HepG2 (cell line): ENCODE measurements at regions not wholly inside any gene's neighbourhood (a gene's known extent, or its start where the extent isn't known, plus 50 kb on each side); places are given as distances from the start of the nearest gene placed in this dataset.
"Not testable (repeated sequence)": the region's sequence is repeated elsewhere in the genome, so short reads cannot be mapped to it uniquely, and the experiment has no call there.

Experiments used
- ATAC-seq: fragments of 200-7000 bp; cut with Tn5 transposase; 3 replicates; pipeline ENCODE4 v1.9.1; 2020; ENCODE audit warnings: mild to moderate bottlenecking, moderate library complexity
- BruUV-seq: library from RNA; stranded (reverse); fragments of 400-500 nt; replicated peaks from 2 replicates; lab custom pipeline; 2021; lab: Mats Ljungman, UMichigan
- CTCF ChIA-PET: fragments of 300-600 bp; formaldehyde crosslinking; extraction: SDS; loops from one replicate; lab custom pipeline; 2021; ENCODE audit warnings: low total read pairs, inconsistent platforms, low intra/inter-chr PET ratio; lab: Yijun Ruan, JAX
- POLR2A ChIA-PET: fragments of 350-600 bp; sonication (Branson Sonifier 250); formaldehyde crosslinking; loops from one replicate; lab custom pipeline; 2020; ENCODE audit warnings: antibody characterized with exemption, inconsistent platforms; lab: Yijun Ruan, JAX
- DNase-seq: peaks from one replicate; pipeline ENCODE4 v3.0.0-alpha.2; 2015; ENCODE audit warnings: low spot score
- FAIRE-seq: peaks from 3 replicates; lab custom pipeline; 2011; peaks lifted over from hg19 to GRCh38; lab: Jason Lieb, UNC
- H2AFZ ChIP-seq: one replicate; pipeline ENCODE4 v1.6.1; 2011; ENCODE audit warnings: low read length, inconsistent platforms
- H3K27ac ChIP-seq: fragments of 300-600 bp; 3 replicates; pipeline ENCODE4 v1.8.0; 2011; ENCODE audit warnings: mixed run types, mild to moderate bottlenecking, mixed read lengths, low read length, inconsistent platforms; ENCODE audit not compliant: insufficient read depth; ENCODE audit errors: extremely low read length
- H3K27me3 ChIP-seq, 2 experiments: fragments of 200-600 bp in 1 of 2; 2 replicates in 1 of 2; 3 replicates in 1 of 2; pipeline versions ENCODE4 v1.6.0 to v1.8.0; 2011; ENCODE audit warnings: low read length in 2 of 2, mild to moderate bottlenecking in 2 of 2, moderate library complexity in 2 of 2, inconsistent platforms in 1 of 2; ENCODE audit not compliant: insufficient read depth in 2 of 2, control insufficient read depth in 1 of 2
- H3K36me3 ChIP-seq, 2 experiments: fragments of 200-600 bp in 1 of 2; replicated peaks in 1 of 2; 2 replicates in 1 of 2; 3 replicates in 1 of 2; pipeline versions ENCODE4 v1.5.1 to v1.8.0; 2011; ENCODE audit warnings: low read length in 2 of 2, inconsistent platforms in 1 of 2; ENCODE audit not compliant: insufficient read depth in 2 of 2, control insufficient read depth in 1 of 2
- H3K4me1 ChIP-seq: 2 replicates; pipeline ENCODE4 v1.5.1; 2012; ENCODE audit warnings: low read length, inconsistent platforms; ENCODE audit not compliant: insufficient read depth
- H3K4me2 ChIP-seq: 2 replicates; pipeline ENCODE4 v1.6.0; 2011; ENCODE audit warnings: low read depth, low read length, inconsistent platforms
- H3K4me3 ChIP-seq, 3 experiments: fragments of 200-600 bp in 1 of 3; sonication (generic), shearing (Covaris generic) in 1 of 3; replicated peaks in 1 of 3; 2 replicates each; pipeline ENCODE4 v1.5.1; 2011 to 2016; ENCODE audit warnings: low read length in 3 of 3, inconsistent platforms in 2 of 3, low read depth in 2 of 3, mild to moderate bottlenecking in 2 of 3, control low read depth in 1 of 3, mixed read lengths in 1 of 3; ENCODE audit not compliant: insufficient read depth in 1 of 3
- H3K79me2 ChIP-seq: one replicate; pipeline ENCODE4 v1.6.1; 2011; ENCODE audit warnings: low read length, inconsistent platforms; ENCODE audit not compliant: insufficient read depth
- H3K9ac ChIP-seq: 2 replicates; pipeline ENCODE4 v1.6.0; 2011; ENCODE audit warnings: mild to moderate bottlenecking, low read depth, low read length, inconsistent platforms; ENCODE audit not compliant: insufficient read depth
- H3K9me3 ChIP-seq: 2 replicates; pipeline ENCODE4 v1.5.1; 2012; ENCODE audit warnings: mild to moderate bottlenecking, low read length
- H4K20me1 ChIP-seq: 2 replicates; pipeline ENCODE4 v1.6.0; 2011; ENCODE audit warnings: inconsistent platforms, mild to moderate bottlenecking, low read length, moderate library complexity; ENCODE audit not compliant: insufficient read depth
- MAFF ChIP-seq: IDR thresholded peaks from 2 replicates; pipeline ENCODE4 v1.6.1; 2011; ENCODE audit warnings: low read depth, low read length, improper control_type of control experiment
- SETDB1 ChIP-seq: sonication (generic); formaldehyde crosslinking; IDR thresholded peaks from 2 replicates; pipeline ENCODE4 v1.5.1; 2020; ENCODE audit warnings: missing genetic modification reagents, mild to moderate bottlenecking, borderline replicate concordance
- SMAD1 ChIP-seq: sonication (generic); formaldehyde crosslinking; IDR thresholded peaks from 2 replicates; pipeline ENCODE4 v1.4.0; 2020; ENCODE audit warnings: missing genetic modification reagents, low read depth, mild to moderate bottlenecking, borderline replicate concordance
- SOX13 ChIP-seq, 3 experiments: fragments of 450-650 bp in 1 of 3; sonication (generic) in 1 of 3; formaldehyde crosslinking in 1 of 3; IDR thresholded peaks in 2 of 3; conservative IDR thresholded peaks in 1 of 3; 2 replicates each; pipeline versions ENCODE4 v1.5.0 to v1.6.1; 2016 to 2020; ENCODE audit warnings: antibody characterized with exemption in 1 of 3, mild to moderate bottlenecking in 1 of 3, missing compliant biosample characterization in 1 of 3, missing genetic modification reagents in 1 of 3, moderate library complexity in 1 of 3
- ZNF260 ChIP-seq: sonication (generic); formaldehyde crosslinking; IDR thresholded peaks from 2 replicates; pipeline ENCODE4 v1.4.0; 2020; ENCODE audit warnings: missing genetic modification reagents, low read depth, mild to moderate bottlenecking, borderline replicate concordance
- ZNF30 ChIP-seq: sonication (generic); formaldehyde crosslinking; IDR thresholded peaks from 2 replicates; pipeline ENCODE4 v1.5.0; 2020; ENCODE audit warnings: mild to moderate bottlenecking, missing genetic modification reagents
- WGBS: methylation state at CpG from one replicate; pipeline ENCODE4 v1.1.6; 2017; ENCODE audit warnings: low lambda C conversion rate; 5-methylcytosine and 5-hydroxymethylcytosine counted together
- in situ Hi-C: cut with HindIII; loops from 2 replicates; pipeline ENCODE4 v1.10.0; 2017; ENCODE audit warnings: low pct_unique_long_range_greater_than_20kb; ENCODE audit not compliant: extremely low pct_ligation_motif_present
- intact Hi-C: fragments of 100-400 bp; cut with micrococcal nuclease; formaldehyde crosslinking; loops from one replicate; pipeline ENCODE4 v1.10.0; 2022; ENCODE audit not compliant: unreplicated experiment
- TF ChIP-seq, protein P1 (sequence below): sonication (generic); formaldehyde crosslinking; IDR thresholded peaks from 2 replicates; pipeline ENCODE4 v1.4.0; 2020; ENCODE audit warnings: missing genetic modification reagents, low read depth, mild to moderate bottlenecking, borderline replicate concordance
- TF ChIP-seq, protein P2 (sequence below): sonication (generic); formaldehyde crosslinking; IDR thresholded peaks from 2 replicates; pipeline ENCODE4 v1.5.0; 2020; ENCODE audit warnings: mild to moderate bottlenecking, missing genetic modification reagents, borderline replicate concordance

DNA sequence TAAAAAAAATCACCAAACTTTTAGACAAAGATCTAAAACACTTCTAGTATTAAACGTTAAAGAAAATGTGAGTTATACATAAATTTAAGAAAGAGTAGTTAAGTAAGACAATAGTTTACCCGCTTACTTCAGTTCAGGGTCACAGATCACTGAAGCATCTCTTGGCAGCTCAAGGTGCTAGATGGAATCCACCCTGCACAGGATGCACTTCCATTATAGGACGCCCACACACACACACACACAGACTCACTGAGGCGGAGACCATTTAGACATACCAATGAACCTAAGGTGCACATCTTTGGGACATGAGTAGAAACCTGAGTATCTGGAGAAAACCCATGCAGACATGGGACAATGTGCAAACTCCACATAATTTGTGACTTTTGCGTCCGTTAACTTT is 630.6 kb upstream of the ZNF804A start (continued):
- TF ChIP-seq, protein P1, sequence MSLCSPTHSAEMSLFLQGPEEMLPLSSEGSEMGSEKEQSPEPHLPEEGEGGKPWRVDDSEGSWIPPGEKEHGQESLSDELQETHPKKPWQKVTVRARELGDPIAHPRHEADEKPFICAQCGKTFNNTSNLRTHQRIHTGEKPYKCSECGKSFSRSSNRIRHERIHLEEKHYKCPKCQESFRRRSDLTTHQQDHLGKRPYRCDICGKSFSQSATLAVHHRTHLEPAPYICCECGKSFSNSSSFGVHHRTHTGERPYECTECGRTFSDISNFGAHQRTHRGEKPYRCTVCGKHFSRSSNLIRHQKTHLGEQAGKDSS: no peak
- TF ChIP-seq SOX13 (IDR thresholded peaks at IDR 0.05): no peak
- no peak for TF ChIP-seq SOX13 (CRISPR knock-in tag; conservative IDR thresholded peaks at IDR 0.05 in 1 of 2, IDR thresholded peaks at IDR 0.05 in 1 of 2)
- TF ChIP-seq ZNF260 (CRISPR knock-in tag): no peak
- TF ChIP-seq SETDB1: no peak
- TF ChIP-seq MAFF: no peak
- TF ChIP-seq, protein P2, sequence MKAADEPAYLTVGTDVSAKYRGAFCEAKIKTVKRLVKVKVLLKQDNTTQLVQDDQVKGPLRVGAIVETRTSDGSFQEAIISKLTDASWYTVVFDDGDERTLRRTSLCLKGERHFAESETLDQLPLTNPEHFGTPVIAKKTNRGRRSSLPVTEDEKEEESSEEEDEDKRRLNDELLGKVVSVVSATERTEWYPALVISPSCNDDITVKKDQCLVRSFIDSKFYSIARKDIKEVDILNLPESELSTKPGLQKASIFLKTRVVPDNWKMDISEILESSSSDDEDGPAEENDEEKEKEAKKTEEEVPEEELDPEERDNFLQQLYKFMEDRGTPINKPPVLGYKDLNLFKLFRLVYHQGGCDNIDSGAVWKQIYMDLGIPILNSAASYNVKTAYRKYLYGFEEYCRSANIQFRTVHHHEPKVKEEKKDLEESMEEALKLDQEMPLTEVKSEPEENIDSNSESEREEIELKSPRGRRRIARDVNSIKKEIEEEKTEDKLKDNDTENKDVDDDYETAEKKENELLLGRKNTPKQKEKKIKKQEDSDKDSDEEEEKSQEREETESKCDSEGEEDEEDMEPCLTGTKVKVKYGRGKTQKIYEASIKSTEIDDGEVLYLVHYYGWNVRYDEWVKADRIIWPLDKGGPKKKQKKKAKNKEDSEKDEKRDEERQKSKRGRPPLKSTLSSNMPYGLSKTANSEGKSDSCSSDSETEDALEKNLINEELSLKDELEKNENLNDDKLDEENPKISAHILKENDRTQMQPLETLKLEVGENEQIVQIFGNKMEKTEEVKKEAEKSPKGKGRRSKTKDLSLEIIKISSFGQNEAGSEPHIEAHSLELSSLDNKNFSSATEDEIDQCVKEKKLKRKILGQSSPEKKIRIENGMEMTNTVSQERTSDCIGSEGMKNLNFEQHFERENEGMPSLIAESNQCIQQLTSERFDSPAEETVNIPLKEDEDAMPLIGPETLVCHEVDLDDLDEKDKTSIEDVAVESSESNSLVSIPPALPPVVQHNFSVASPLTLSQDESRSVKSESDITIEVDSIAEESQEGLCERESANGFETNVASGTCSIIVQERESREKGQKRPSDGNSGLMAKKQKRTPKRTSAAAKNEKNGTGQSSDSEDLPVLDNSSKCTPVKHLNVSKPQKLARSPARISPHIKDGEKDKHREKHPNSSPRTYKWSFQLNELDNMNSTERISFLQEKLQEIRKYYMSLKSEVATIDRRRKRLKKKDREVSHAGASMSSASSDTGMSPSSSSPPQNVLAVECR (CRISPR knock-in tag): no peak
- no peak for TF ChIP-seq ZNF30
- TF ChIP-seq SMAD1: no peak
- TF ChIP-seq, all 625 proteins: peak for 0

DNA sequence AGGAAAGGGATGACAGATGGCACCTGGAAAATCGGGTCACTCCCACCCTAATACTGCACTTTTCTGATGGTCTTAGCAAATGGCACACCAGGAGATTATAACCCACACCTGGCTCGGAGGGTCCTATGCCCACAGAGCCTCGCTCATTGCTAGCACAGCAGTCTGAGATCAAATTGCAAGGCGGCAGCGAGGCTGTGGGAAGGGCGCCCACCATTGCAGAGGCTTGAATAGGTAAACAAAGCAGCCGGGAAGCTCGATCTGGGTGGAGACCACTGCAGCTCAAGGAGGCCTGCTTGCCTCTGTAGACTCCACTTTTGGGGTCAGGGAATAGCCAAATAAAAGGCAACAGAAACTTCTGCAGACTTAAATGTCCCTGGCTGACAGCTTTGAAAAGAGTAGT is 622.7 kb upstream of the ZNF804A start:
- intact Hi-C loops, CTCF ChIA-PET: not testable (repeated sequence)

More for the DNA sequence above, 622.7 kb upstream of the ZNF804A start:
- in situ Hi-C loops, H3K4me2 ChIP-seq, POLR2A ChIA-PET, H3K4me1 ChIP-seq, ATAC-seq, H3K9me3 ChIP-seq, DNase-seq, H4K20me1 ChIP-seq, H3K27ac ChIP-seq, FAIRE-seq, H2AFZ ChIP-seq, BruUV-seq, H3K36me3 ChIP-seq, H3K27me3 ChIP-seq, H3K9ac ChIP-seq, H3K4me3 ChIP-seq, H3K79me2 ChIP-seq: not testable (repeated sequence)
- WGBS: 48% methylated on average over 8 of the region's 8 CpGs
